ENCODE measurements at regions not wholly inside any gene's neighbourhood (a gene's known extent, or its start where the extent isn't known, plus 50 kb on each side); places are given as distances from the start of the nearest gene placed in this dataset.
"Not testable (repeated sequence)": the region's sequence is repeated elsewhere in the genome, so short reads cannot be mapped to it uniquely, and the experiment has no call there.

GRCh38 chr2:176876493-176877103 lies 336.0 kb upstream of the HNRNPA3 start:
- DNase-seq, result no peak

- no peak for DNase-seq
These were observed 333.1 kb upstream of the HNRNPA3 start for GRCh38 chr2:176879426-176879995.

- DNase-seq, result not testable (repeated sequence)
These were observed 330.5 kb upstream of the HNRNPA3 start for GRCh38 chr2:176882045-176882444.

- DNase-seq, result peak; percentile 10
These were observed 327.5 kb upstream of the HNRNPA3 start for GRCh38 chr2:176885001-176885643.

GRCh38 chr2:176885661-176886060 lies 326.9 kb upstream of the HNRNPA3 start:
- DNase-seq, result no peak

GRCh38 chr2:176891105-176891504 lies 321.5 kb upstream of the HNRNPA3 start:
- DNase-seq, result no peak

GRCh38 chr2:176891857-176892256 lies 320.7 kb upstream of the HNRNPA3 start:
- DNase-seq, result no peak

GRCh38 chr2:176892676-176893226 lies 319.8 kb upstream of the HNRNPA3 start:
- DNase-seq, result no peak

GRCh38 chr2:176895158-176895557 lies 317.4 kb upstream of the HNRNPA3 start:
- DNase-seq, result no peak

- DNase-seq, result no peak
These were observed 310.1 kb upstream of the HNRNPA3 start for GRCh38 chr2:176902454-176902853.

- not testable (repeated sequence) for DNase-seq
These were observed 308.5 kb upstream of the HNRNPA3 start for GRCh38 chr2:176904053-176904452.

- no peak for DNase-seq
These were observed 305.3 kb upstream of the HNRNPA3 start for GRCh38 chr2:176907341-176907740.

GRCh38 chr2:176910828-176911227 lies 301.8 kb upstream of the HNRNPA3 start:
- no peak for DNase-seq

- no peak for DNase-seq
These were observed 298.6 kb upstream of the HNRNPA3 start for GRCh38 chr2:176913955-176914354.

GRCh38 chr2:176914371-176914770 lies 298.2 kb upstream of the HNRNPA3 start:
- DNase-seq, result peak; percentile 43

- not testable (repeated sequence) for DNase-seq
These were observed 290.0 kb upstream of the HNRNPA3 start for GRCh38 chr2:176922545-176922944.

- DNase-seq, result no peak
These were observed 289.4 kb upstream of the HNRNPA3 start for GRCh38 chr2:176923205-176923604.

- DNase-seq, result no peak
These were observed 287.6 kb upstream of the HNRNPA3 start for GRCh38 chr2:176924909-176925534.

- no peak for DNase-seq
These were observed 286.1 kb upstream of the HNRNPA3 start for GRCh38 chr2:176926453-176926852.

GRCh38 chr2:176929387-176929786 lies 283.2 kb upstream of the HNRNPA3 start:
- not testable (repeated sequence) for DNase-seq

- DNase-seq, result no peak
These were observed 280.7 kb upstream of the HNRNPA3 start for GRCh38 chr2:176931588-176932563.

GRCh38 chr2:176934131-176934530 lies 278.5 kb upstream of the HNRNPA3 start:
- no peak for DNase-seq
